GM12872 (cell line): ENCODE measurements at regions not wholly inside any gene's neighbourhood (a gene's known extent, or its start where the extent isn't known, plus 50 kb on each side); places are given as distances from the start of the nearest gene placed in this dataset.

ENCODE experiments used
- CTCF ChIP-seq: IDR thresholded peaks from 3 replicates; pipeline ENCODE4 v1.5.1; 2011; ENCODE audit warnings: low read depth, mild to moderate bottlenecking, low read length, moderate library complexity; ENCODE audit not compliant: insufficient read depth

- TF ChIP-seq CTCF, result no peak
These were observed 200.5 kb upstream of the POU3F2 start for GRCh38 chr6:98633886-98634285.

- no peak for TF ChIP-seq CTCF
These were observed 199.8 kb upstream of the POU3F2 start for GRCh38 chr6:98634569-98634968.

GRCh38 chr6:98635191-98635590, 199.2 kb upstream of the POU3F2 start:
- TF ChIP-seq CTCF, result no peak

- no peak for TF ChIP-seq CTCF
These were observed 197.4 kb upstream of the POU3F2 start for GRCh38 chr6:98636941-98637340.

GRCh38 chr6:98639089-98639635, 195.2 kb upstream of the POU3F2 start:
- TF ChIP-seq CTCF, result no peak

- no peak for TF ChIP-seq CTCF
These were observed 194.0 kb upstream of the POU3F2 start for GRCh38 chr6:98640366-98640765.

- no peak for TF ChIP-seq CTCF
These were observed 192.2 kb upstream of the POU3F2 start for GRCh38 chr6:98641949-98642719.
